Islet precursor cell (in vitro differentiated cells): ENCODE measurements at regions not wholly inside any gene's neighbourhood (a gene's known extent, or its start where the extent isn't known, plus 50 kb on each side); places are given as distances from the start of the nearest gene placed in this dataset.
"Not testable (repeated sequence)": the region's sequence is repeated elsewhere in the genome, so short reads cannot be mapped to it uniquely, and the experiment has no call there.

Experiments used
- DNase-seq: peaks from one replicate; pipeline ENCODE4 v3.0.0-alpha.2; 2018

GRCh38 chr13:20311022-20311421 lies 78.9 kb upstream of the GJB6 start:
- DNase-seq, result no peak

- DNase-seq, result no peak
Measured at GRCh38 chr13:20306039-20306438, 73.9 kb upstream of the GJB6 start.

DNA sequence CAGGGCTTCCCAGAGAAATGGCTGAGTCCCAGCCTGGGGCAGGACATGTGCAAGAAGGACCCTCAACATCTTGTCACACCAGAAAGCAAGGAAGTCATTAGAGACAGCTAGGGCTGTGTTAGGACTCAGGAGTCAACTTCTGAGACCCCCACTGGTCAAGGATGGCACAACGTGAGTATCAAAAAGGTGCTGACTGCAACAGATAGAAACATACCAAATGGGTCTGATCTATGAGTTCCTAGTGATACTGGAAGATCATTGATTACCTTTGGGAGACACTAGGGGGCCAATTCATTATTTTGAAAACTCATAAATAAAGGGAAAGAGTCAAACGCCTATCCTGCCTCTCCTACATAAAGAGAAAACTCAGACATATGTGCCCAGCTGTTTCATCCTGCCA lies 73.5 kb upstream of the GJB6 start:
- no peak for DNase-seq

DNA sequence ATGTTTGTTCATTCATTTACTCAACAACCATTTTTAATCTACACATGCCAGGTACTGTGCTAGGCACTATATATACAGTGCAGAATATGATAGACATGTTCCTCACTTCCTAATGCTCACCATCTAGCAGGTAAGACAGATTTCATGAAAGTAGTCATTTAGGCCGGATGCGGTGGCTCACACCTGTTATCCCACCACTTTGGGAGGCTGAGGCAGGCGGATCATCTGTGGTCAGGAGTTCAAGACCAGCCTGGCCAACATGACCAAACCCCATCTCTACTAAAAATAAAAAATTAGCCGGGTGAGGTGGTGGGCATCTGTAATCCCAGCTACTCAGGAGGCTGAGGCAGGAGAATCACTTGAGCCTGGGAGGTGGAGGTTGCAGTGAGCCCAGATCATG lies 71.9 kb upstream of the GJB6 start:
- not testable (repeated sequence) for DNase-seq

DNA sequence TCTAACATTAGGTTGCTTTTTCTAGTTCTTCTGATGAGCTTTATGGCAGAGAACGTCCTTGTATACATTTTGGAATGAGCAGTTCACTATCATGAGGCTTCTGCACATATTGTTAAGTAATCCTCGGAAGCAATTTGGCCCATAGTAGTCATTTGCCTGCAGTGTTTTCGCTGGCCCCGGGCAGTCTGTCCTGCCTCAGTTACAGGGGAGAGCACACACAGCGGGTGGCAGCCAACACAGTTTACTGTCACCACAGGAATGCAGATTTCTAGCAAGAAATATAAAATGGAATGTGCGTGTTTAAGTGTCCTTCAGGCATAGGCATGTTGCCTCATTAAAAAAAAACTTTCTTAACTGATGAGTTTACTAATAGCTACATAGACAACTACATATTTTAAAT lies 71.5 kb upstream of the GJB6 start:
- DNase-seq, result no peak

DNA sequence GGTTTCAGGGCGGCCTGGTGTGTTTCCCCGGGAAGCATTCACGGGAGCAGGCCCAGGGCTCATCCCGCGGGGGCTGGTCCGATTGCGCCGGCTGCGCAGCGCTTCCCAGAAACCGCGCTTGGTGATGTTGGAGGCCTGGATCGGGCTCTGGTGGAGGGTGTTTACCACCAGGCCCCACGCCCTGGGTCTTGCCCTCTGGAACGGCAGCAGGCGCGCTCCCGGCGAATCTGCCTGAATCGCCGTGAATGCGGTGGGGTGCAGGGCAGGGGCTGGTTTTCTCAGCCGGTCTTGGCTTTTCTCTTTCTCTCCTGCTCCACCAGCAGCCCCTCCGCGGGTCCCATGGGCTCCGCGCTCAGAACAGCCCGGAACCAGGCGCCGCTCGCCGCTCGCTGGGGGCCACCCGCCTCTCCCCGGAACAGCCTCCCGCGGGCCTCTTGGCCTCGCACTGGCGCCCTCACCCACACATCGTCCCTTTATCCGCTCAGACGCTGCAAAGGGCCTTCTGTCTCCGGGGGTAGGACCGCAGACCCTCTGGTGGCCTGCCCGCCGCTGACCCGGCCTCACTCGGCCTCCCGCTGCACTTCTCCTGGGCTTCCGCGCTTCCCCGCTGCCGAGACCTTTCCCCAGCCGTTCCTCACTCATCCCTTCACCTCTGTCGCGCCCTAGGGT lies 69.4 kb upstream of the GJB6 start:
- peak; percentile 62 for DNase-seq

GRCh38 chr13:20301015-20301402 lies 68.9 kb upstream of the GJB6 start:
- no peak for DNase-seq

DNA sequence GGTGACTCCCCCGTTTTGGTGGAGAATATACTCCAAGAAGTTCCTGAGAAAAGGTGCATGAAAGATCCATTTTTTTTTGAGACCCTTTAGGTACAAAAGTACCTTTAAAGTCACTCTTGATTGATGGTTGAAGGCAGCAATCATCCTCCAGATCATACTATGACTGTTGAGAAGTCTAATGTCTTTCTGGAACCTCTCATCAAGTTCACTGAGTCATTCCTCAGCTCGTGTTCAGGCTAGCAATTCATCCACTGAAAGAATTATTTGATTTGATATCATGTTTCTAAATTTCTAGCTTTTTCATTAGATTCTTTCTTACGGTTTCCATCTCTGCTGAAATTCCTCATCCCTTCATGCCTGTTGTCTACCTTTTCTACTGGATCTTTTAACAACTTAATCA lies 65.1 kb upstream of the GJB6 start:
- DNase-seq, result no peak

DNA sequence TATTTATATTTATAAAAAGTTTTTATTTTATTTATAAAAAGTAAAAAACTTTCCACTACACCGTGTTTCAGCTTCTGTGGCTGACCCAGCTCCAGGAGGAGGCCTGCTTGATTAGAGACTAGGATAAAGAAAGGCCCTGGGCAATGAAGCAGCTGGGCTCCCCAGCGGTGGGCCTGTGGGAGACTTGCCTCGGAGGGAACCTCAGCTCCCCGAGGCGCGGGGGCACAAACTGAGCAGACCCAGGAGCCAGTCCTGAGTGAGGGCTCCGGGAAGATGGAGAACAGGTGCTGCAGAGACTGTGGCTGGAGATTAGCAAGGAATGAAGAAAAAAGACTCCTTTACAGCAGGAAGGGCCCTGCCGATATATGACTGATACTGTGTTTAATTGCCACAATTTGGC lies 63.8 kb upstream of the GJB6 start:
- DNase-seq, result no peak

DNA sequence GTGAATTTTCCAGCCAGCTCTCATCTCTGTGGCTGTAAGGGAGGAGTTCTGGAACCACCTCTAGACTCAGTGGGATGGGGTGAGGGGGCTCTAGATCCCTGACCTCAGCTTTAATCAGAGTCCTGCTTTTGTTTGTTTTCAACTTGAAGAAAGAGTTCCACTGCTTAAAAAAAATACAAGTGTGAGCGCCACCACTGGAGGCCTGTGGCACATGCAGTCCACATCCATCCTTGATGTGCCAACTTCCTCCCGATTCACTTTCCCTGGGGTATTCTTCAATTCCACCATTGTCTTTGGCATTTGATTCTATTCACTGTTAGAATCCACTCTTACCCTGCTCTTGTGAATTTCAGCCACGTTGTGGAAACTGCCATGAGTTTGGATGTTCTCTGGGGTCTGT lies 62.4 kb upstream of the GJB6 start:
- DNase-seq, result no peak

DNA sequence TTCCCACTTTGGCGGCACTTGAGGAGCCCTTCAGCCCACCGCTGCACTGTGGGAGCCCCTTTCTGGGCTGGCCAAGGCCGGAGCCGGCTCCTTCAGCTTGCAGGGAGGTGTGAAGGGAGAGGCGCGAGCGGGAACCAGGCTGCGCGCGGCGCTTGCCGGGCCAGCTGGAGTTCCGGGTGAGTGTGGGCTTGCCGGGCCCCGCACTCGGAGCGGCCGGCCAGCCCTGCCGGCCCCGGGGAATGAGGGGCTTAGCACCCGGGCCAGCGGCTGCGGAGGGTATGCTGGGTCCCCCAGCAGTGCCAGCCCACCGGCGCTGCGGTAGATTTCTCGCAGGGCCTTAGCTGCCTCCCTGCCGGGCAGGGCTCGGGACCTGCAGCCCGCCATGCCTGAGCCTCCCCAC lies 60.2 kb upstream of the GJB6 start:
- not testable (repeated sequence) for DNase-seq

GRCh38 chr13:20291675-20292074 lies 59.6 kb upstream of the GJB6 start:
- no peak for DNase-seq

DNA sequence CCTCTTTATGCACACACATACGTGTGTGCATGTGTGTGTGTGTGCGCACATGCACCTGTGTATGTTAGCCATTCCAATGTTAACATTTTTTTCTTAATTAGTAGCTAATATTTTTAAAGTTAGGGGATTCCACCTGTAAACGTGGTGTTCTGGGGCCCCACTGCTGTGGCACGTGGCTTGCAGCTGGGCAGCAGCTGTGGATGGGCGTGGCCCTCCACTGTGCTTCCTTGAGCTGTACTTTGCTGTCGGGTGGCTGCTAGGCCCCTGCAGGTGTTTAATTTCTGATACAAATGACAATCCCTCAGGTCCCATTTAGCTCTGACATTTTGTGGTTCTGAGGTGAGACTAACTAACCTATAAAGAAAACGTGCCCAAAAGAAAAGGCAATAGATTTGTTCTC lies 58.9 kb upstream of the GJB6 start:
- DNase-seq, result no peak

- DNase-seq, result no peak
Measured at GRCh38 chr13:20288561-20288960, 56.4 kb upstream of the GJB6 start.

DNA sequence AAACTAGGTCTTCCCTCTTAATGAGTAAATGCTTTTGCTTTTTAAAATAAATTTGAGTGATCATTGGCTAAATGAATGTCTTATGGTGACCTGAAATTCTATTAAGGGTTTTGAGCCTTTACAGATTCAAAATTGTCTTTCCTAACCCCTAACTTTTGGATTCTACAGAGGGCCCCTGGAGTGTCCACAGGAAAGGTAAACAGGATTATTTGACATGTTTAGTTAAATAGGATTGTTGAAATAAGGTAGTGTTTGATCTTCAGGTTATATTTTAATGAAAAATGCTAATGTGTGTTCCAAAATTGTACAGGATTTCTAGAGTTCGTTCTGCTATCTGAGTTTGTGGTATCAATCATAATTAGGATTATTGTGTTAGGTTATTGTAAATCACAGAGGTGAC lies 55.9 kb upstream of the GJB6 start:
- DNase-seq, result no peak

GRCh38 chr13:20285530-20285929 lies 53.4 kb upstream of the GJB6 start:
- no peak for DNase-seq
